WTC11 (cell line): ENCODE measurements at regions not wholly inside any gene's neighbourhood (a gene's known extent, or its start where the extent isn't known, plus 50 kb on each side); places are given as distances from the start of the nearest gene placed in this dataset.

ENCODE experiments used
- E2F5 ChIP-seq: sonication (generic); formaldehyde crosslinking; IDR thresholded peaks from 2 replicates; pipeline ENCODE4 v1.8.1; 2022; ENCODE audit warnings: mild to moderate bottlenecking, moderate library complexity, missing genetic modification reagents
- EMX1 ChIP-seq: fragments of 250-450 bp; sonication (Bioruptor Pico); IDR thresholded peaks from 2 replicates; pipeline ENCODE4 v1.8.0; 2021; ENCODE audit warnings: mild to moderate bottlenecking
- ZSCAN18 ChIP-seq: fragments of 250-450 bp; sonication (Bioruptor Pico); IDR thresholded peaks from 2 replicates; pipeline ENCODE4 v2.1.2; 2022; ENCODE audit warnings: mild to moderate bottlenecking, moderate library complexity
- TF ChIP-seq, protein P1 (sequence below): fragments of 200-600 bp; IDR thresholded peaks from 2 replicates; pipeline ENCODE4 v1.8.0; 2022; ENCODE audit warnings: antibody characterized with exemption
- TF ChIP-seq, protein P2 (sequence below): sonication (generic); formaldehyde crosslinking; IDR thresholded peaks from 2 replicates; pipeline ENCODE4 v1.8.1; 2023; ENCODE audit warnings: mild to moderate bottlenecking, missing genetic modification reagents, moderate library complexity

- TF ChIP-seq, protein P1, sequence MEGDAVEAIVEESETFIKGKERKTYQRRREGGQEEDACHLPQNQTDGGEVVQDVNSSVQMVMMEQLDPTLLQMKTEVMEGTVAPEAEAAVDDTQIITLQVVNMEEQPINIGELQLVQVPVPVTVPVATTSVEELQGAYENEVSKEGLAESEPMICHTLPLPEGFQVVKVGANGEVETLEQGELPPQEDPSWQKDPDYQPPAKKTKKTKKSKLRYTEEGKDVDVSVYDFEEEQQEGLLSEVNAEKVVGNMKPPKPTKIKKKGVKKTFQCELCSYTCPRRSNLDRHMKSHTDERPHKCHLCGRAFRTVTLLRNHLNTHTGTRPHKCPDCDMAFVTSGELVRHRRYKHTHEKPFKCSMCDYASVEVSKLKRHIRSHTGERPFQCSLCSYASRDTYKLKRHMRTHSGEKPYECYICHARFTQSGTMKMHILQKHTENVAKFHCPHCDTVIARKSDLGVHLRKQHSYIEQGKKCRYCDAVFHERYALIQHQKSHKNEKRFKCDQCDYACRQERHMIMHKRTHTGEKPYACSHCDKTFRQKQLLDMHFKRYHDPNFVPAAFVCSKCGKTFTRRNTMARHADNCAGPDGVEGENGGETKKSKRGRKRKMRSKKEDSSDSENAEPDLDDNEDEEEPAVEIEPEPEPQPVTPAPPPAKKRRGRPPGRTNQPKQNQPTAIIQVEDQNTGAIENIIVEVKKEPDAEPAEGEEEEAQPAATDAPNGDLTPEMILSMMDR: no peak
- TF ChIP-seq E2F5 (CRISPR knock-in tag) (no peak), ZSCAN18 (CRISPR knock-in tag) (no peak), EMX1 (CRISPR knock-in tag) (no peak)
- TF ChIP-seq, protein P2, sequence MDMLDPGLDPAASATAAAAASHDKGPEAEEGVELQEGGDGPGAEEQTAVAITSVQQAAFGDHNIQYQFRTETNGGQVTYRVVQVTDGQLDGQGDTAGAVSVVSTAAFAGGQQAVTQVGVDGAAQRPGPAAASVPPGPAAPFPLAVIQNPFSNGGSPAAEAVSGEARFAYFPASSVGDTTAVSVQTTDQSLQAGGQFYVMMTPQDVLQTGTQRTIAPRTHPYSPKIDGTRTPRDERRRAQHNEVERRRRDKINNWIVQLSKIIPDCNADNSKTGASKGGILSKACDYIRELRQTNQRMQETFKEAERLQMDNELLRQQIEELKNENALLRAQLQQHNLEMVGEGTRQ (CRISPR knock-in tag): no peak
These were observed 334.7 kb upstream of the SLC8A1 start for GRCh38 chr2:40786636-40787035.
